ENCODE measurements at regions not wholly inside any gene's neighbourhood (a gene's known extent, or its start where the extent isn't known, plus 50 kb on each side); places are given as distances from the start of the nearest gene placed in this dataset.
A peak's percentile ranks its signal among the peaks of the same experiment; 100 is the strongest.
"Not testable (repeated sequence)": the region's sequence is repeated elsewhere in the genome, so short reads cannot be mapped to it uniquely, and the experiment has no call there.

- DNase-seq: peak in 1 of 2 experiments; percentile 5
Observed at GRCh38 chr14:55807053-55807880, 227.3 kb downstream of the KTN1 start.

- DNase-seq: no peak
Observed at GRCh38 chr14:55807881-55808379, 227.9 kb downstream of the KTN1 start.

- DNase-seq: no peak
Observed at GRCh38 chr14:55813630-55814029, 233.6 kb downstream of the KTN1 start.

- DNase-seq: no peak
Observed at GRCh38 chr14:55814064-55814463, 234.1 kb downstream of the KTN1 start.

- no peak for DNase-seq
Observed at GRCh38 chr14:55814873-55815272, 234.9 kb downstream of the KTN1 start.

- no peak for DNase-seq
Observed at GRCh38 chr14:55816225-55816624, 236.2 kb downstream of the KTN1 start.

- no peak for DNase-seq
Observed at GRCh38 chr14:55819610-55820304, 239.8 kb downstream of the KTN1 start.

- DNase-seq: no peak
Observed at GRCh38 chr14:55822906-55823305, 242.9 kb downstream of the KTN1 start.

GRCh38 chr14:55832122-55832911, 252.3 kb downstream of the KTN1 start:
- DNase-seq: no peak

GRCh38 chr14:55832974-55833373, 253.0 kb downstream of the KTN1 start:
- DNase-seq: no peak

GRCh38 chr14:55834390-55834789, 254.4 kb downstream of the KTN1 start:
- DNase-seq: no peak

- no peak for DNase-seq
Observed at GRCh38 chr14:55835985-55836384, 256.0 kb downstream of the KTN1 start.

GRCh38 chr14:55837467-55837866, 257.5 kb downstream of the KTN1 start:
- DNase-seq: no peak

- DNase-seq: no peak
Observed at GRCh38 chr14:55838529-55839052, 258.6 kb downstream of the KTN1 start.

GRCh38 chr14:55839301-55839947, 259.4 kb downstream of the KTN1 start:
- DNase-seq: not testable (repeated sequence)

GRCh38 chr14:55840821-55841220, 260.8 kb downstream of the KTN1 start:
- no peak for DNase-seq

GRCh38 chr14:55841625-55842024, 261.6 kb downstream of the KTN1 start:
- DNase-seq: no peak

- no peak for DNase-seq
Observed at GRCh38 chr14:55843718-55844403, 263.9 kb downstream of the KTN1 start.

- DNase-seq: no peak
Observed at GRCh38 chr14:55845963-55846825, 266.2 kb downstream of the KTN1 start.

- DNase-seq: no peak
Observed at GRCh38 chr14:55846826-55847446, 266.9 kb downstream of the KTN1 start.
